ENCODE measurements at regions not wholly inside any gene's neighbourhood (a gene's known extent, or its start where the extent isn't known, plus 50 kb on each side); places are given as distances from the start of the nearest gene placed in this dataset.

- no peaks in the 10 kb centered on the region for H3K36me3 ChIP-seq (ENCODE audit: insufficient read depth, low read length)
- peak overlapping the region; percentile 36 for H3K4me2 ChIP-seq (ENCODE audit: insufficient read depth, low read length)
- peak overlapping the region; percentile 72 for H2AFZ ChIP-seq (ENCODE audit: low read length)
- H3K79me2 ChIP-seq (ENCODE audit: insufficient read depth, low read length): no peaks in the 10 kb centered on the region
- no peaks in the 10 kb centered on the region for H3K9me3 ChIP-seq (ENCODE audit: low read depth, low read length)
- H3K4me1 ChIP-seq (ENCODE audit: insufficient read depth, low read length): peaks cover 40% of the 10 kb centered on the region
- DNase-seq (ENCODE audit: insufficient read length, low spot score, missing footprints): peak; percentile 71
- TF ChIP-seq CTCF (IDR thresholded peaks at IDR 0.05; ENCODE audit: extremely low read depth, low read depth, low read length): no peak
- H4K20me1 ChIP-seq (ENCODE audit: insufficient read depth, low read length): no peaks in the 10 kb centered on the region
- H3K4me3 ChIP-seq (ENCODE audit: insufficient read depth, low read length): no peak overlapping the region
- peak overlapping the region; percentile 45 for H3K27ac ChIP-seq (ENCODE audit: low read depth, low read length)
- no peaks in the 10 kb centered on the region for H3K27me3 ChIP-seq (ENCODE audit: insufficient read depth, low read length)
These were observed 244.9 kb downstream of the FAM43A start for GRCh38 chr3:194930377-194931204.

GRCh38 chr3:194931347-194931746 lies 245.7 kb downstream of the FAM43A start:
- no peak overlapping the region for H3K4me3 ChIP-seq (ENCODE audit: insufficient read depth, low read length)
- no peak overlapping the region for H2AFZ ChIP-seq (ENCODE audit: low read length)
- peak overlapping the region; percentile 45 for H3K27ac ChIP-seq (ENCODE audit: low read depth, low read length)
- no peaks in the 10 kb centered on the region for H3K79me2 ChIP-seq (ENCODE audit: insufficient read depth, low read length)
- peak; percentile 81 for DNase-seq (ENCODE audit: insufficient read length, low spot score, missing footprints)
- H3K4me2 ChIP-seq (ENCODE audit: insufficient read depth, low read length): peak overlapping the region; percentile 36
- no peak for TF ChIP-seq CTCF (IDR thresholded peaks at IDR 0.05; ENCODE audit: extremely low read depth, low read depth, low read length)
- peaks cover 40% of the 10 kb centered on the region for H3K4me1 ChIP-seq (ENCODE audit: insufficient read depth, low read length)
- no peaks in the 10 kb centered on the region for H3K36me3 ChIP-seq (ENCODE audit: insufficient read depth, low read length)
- H3K9me3 ChIP-seq (ENCODE audit: low read depth, low read length): no peaks in the 10 kb centered on the region
- H4K20me1 ChIP-seq (ENCODE audit: insufficient read depth, low read length): no peaks in the 10 kb centered on the region
- no peaks in the 10 kb centered on the region for H3K27me3 ChIP-seq (ENCODE audit: insufficient read depth, low read length)

- Histone ChIP-seq H3K27ac (ENCODE audit: low read depth, low read length) (no peak overlapping the region), H3K4me3 (ENCODE audit: insufficient read depth, low read length) (no peak overlapping the region), H3K4me2 (ENCODE audit: insufficient read depth, low read length) (no peak overlapping the region), H3K9me3 (ENCODE audit: low read depth, low read length) (no peaks in the 10 kb centered on the region), H3K79me2 (ENCODE audit: insufficient read depth, low read length) (no peaks in the 10 kb centered on the region), H4K20me1 (ENCODE audit: insufficient read depth, low read length) (no peaks in the 10 kb centered on the region), H3K27me3 (ENCODE audit: insufficient read depth, low read length) (no peaks in the 10 kb centered on the region), H2AFZ (ENCODE audit: low read length) (no peak overlapping the region), H3K36me3 (ENCODE audit: insufficient read depth, low read length) (no peaks in the 10 kb centered on the region), H3K4me1 (ENCODE audit: insufficient read depth, low read length) (peaks cover 40% of the 10 kb centered on the region)
- no peak for TF ChIP-seq CTCF (IDR thresholded peaks at IDR 0.05; ENCODE audit: extremely low read depth, low read depth, low read length)
- DNase-seq (ENCODE audit: insufficient read length, low spot score, missing footprints): no peak
These were observed 246.2 kb downstream of the FAM43A start for GRCh38 chr3:194931865-194932264.

- Histone ChIP-seq H3K27me3 (ENCODE audit: insufficient read depth, low read length) (no peaks in the 10 kb centered on the region), H4K20me1 (ENCODE audit: insufficient read depth, low read length) (no peaks in the 10 kb centered on the region), H3K36me3 (ENCODE audit: insufficient read depth, low read length) (no peaks in the 10 kb centered on the region), H3K27ac (ENCODE audit: low read depth, low read length) (no peak overlapping the region), H3K79me2 (ENCODE audit: insufficient read depth, low read length) (no peaks in the 10 kb centered on the region), H3K4me3 (ENCODE audit: insufficient read depth, low read length) (no peak overlapping the region), H3K9me3 (ENCODE audit: low read depth, low read length) (no peaks in the 10 kb centered on the region), H2AFZ (ENCODE audit: low read length) (no peak overlapping the region), H3K4me2 (ENCODE audit: insufficient read depth, low read length) (no peak overlapping the region), H3K4me1 (ENCODE audit: insufficient read depth, low read length) (peaks cover 32% of the 10 kb centered on the region)
- TF ChIP-seq CTCF (IDR thresholded peaks at IDR 0.05; ENCODE audit: extremely low read depth, low read depth, low read length): no peak
- no peak for DNase-seq (ENCODE audit: insufficient read length, low spot score, missing footprints)
These were observed 247.8 kb downstream of the FAM43A start for GRCh38 chr3:194933465-194933864.
